NCI-H1436 (cell line): ENCODE measurements at regions not wholly inside any gene's neighbourhood (a gene's known extent, or its start where the extent isn't known, plus 50 kb on each side); places are given as distances from the start of the nearest gene placed in this dataset.
A peak's percentile ranks its signal among the peaks of the same experiment; 100 is the strongest.
"Not testable (repeated sequence)": the region's sequence is repeated elsewhere in the genome, so short reads cannot be mapped to it uniquely, and the experiment has no call there.

Experiments used
- DNase-seq: peaks from one replicate; lab custom pipeline; 2025; lab: John Stamatoyannopoulos, UW

- DNase-seq, result no peak
Measured at GRCh38 chr5:125045646-125046045, 299.2 kb upstream of the ZNF608 start.

GRCh38 chr5:125046838-125047237, 300.4 kb upstream of the ZNF608 start:
- no peak for DNase-seq

- DNase-seq, result no peak
Measured at GRCh38 chr5:125047871-125048270, 301.4 kb upstream of the ZNF608 start.

GRCh38 chr5:125049721-125050702, 303.6 kb upstream of the ZNF608 start:
- no peak for DNase-seq

- no peak for DNase-seq
Measured at GRCh38 chr5:125050926-125051325, 304.5 kb upstream of the ZNF608 start.

- no peak for DNase-seq
Measured at GRCh38 chr5:125052584-125052983, 306.1 kb upstream of the ZNF608 start.

GRCh38 chr5:125053179-125053578, 306.7 kb upstream of the ZNF608 start:
- DNase-seq, result no peak

GRCh38 chr5:125054146-125054545, 307.7 kb upstream of the ZNF608 start:
- no peak for DNase-seq

GRCh38 chr5:125056671-125057485, 310.4 kb upstream of the ZNF608 start:
- DNase-seq, result peak; percentile 24

GRCh38 chr5:125057912-125058826, 311.7 kb upstream of the ZNF608 start:
- DNase-seq, result no peak

GRCh38 chr5:125059255-125060002, 313.0 kb upstream of the ZNF608 start:
- DNase-seq, result no peak

GRCh38 chr5:125061726-125062125, 315.3 kb upstream of the ZNF608 start:
- DNase-seq, result no peak

GRCh38 chr5:125064621-125065438, 318.4 kb upstream of the ZNF608 start:
- DNase-seq, result peak; percentile 46

GRCh38 chr5:125065741-125066140, 319.3 kb upstream of the ZNF608 start:
- DNase-seq, result no peak

- no peak for DNase-seq
Measured at GRCh38 chr5:125070961-125071360, 324.5 kb upstream of the ZNF608 start.

GRCh38 chr5:125073090-125073489, 326.7 kb upstream of the ZNF608 start:
- no peak for DNase-seq

GRCh38 chr5:125075567-125075966, 329.1 kb upstream of the ZNF608 start:
- no peak for DNase-seq

- not testable (repeated sequence) for DNase-seq
Measured at GRCh38 chr5:125079028-125079427, 332.6 kb upstream of the ZNF608 start.

GRCh38 chr5:125081101-125081500, 334.7 kb upstream of the ZNF608 start:
- no peak for DNase-seq

- DNase-seq, result no peak
Measured at GRCh38 chr5:125083981-125084380, 337.5 kb upstream of the ZNF608 start.
